ENCODE measurements at regions not wholly inside any gene's neighbourhood (a gene's known extent, or its start where the extent isn't known, plus 50 kb on each side); places are given as distances from the start of the nearest gene placed in this dataset.
"Not testable (repeated sequence)": the region's sequence is repeated elsewhere in the genome, so short reads cannot be mapped to it uniquely, and the experiment has no call there.

- Histone ChIP-seq H3K4me2 (no peak overlapping the region), H3K36me3 (ENCODE audit: insufficient read depth) (no peaks in the 10 kb centered on the region), H2AFZ (ENCODE audit: low read depth) (no peak overlapping the region), H3K4me1 (ENCODE audit: low read depth, poor library complexity, severe bottlenecking) (no peaks in the 10 kb centered on the region), H3K27me3 (ENCODE audit: insufficient read depth, low read depth) (no peaks in the 10 kb centered on the region), H3K9ac (no peak overlapping the region), H4K20me1 (ENCODE audit: insufficient read depth) (no peaks in the 10 kb centered on the region), H3K27ac (no peak overlapping the region), H3K4me3 (IDR thresholded peaks at IDR 0.05; ENCODE audit: insufficient read depth, low read depth, low read length) (no peak overlapping the region), H3K79me2 (ENCODE audit: insufficient read depth, low read depth) (no peaks in the 10 kb centered on the region)
- TF ChIP-seq, protein P1, sequence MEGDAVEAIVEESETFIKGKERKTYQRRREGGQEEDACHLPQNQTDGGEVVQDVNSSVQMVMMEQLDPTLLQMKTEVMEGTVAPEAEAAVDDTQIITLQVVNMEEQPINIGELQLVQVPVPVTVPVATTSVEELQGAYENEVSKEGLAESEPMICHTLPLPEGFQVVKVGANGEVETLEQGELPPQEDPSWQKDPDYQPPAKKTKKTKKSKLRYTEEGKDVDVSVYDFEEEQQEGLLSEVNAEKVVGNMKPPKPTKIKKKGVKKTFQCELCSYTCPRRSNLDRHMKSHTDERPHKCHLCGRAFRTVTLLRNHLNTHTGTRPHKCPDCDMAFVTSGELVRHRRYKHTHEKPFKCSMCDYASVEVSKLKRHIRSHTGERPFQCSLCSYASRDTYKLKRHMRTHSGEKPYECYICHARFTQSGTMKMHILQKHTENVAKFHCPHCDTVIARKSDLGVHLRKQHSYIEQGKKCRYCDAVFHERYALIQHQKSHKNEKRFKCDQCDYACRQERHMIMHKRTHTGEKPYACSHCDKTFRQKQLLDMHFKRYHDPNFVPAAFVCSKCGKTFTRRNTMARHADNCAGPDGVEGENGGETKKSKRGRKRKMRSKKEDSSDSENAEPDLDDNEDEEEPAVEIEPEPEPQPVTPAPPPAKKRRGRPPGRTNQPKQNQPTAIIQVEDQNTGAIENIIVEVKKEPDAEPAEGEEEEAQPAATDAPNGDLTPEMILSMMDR (conservative IDR thresholded peaks at IDR 0.05; ENCODE audit: low read depth, low read length): peak; percentile 39
Observed at GRCh38 chr6:86192123-86192522, 549.4 kb upstream of the SYNCRIP start.

GRCh38 chr6:86175149-86175548 lies 532.5 kb upstream of the SYNCRIP start:
- not testable (repeated sequence) for H3K4me2 ChIP-seq; H3K79me2 ChIP-seq (ENCODE audit: insufficient read depth, low read depth); H3K36me3 ChIP-seq (ENCODE audit: insufficient read depth); H3K27me3 ChIP-seq (ENCODE audit: insufficient read depth, low read depth); H2AFZ ChIP-seq (ENCODE audit: low read depth); H4K20me1 ChIP-seq (ENCODE audit: insufficient read depth); H3K27ac ChIP-seq; H3K9ac ChIP-seq; H3K4me1 ChIP-seq (ENCODE audit: low read depth, poor library complexity, severe bottlenecking); H3K4me3 ChIP-seq (IDR thresholded peaks at IDR 0.05; ENCODE audit: insufficient read depth, low read depth, low read length)

DNA sequence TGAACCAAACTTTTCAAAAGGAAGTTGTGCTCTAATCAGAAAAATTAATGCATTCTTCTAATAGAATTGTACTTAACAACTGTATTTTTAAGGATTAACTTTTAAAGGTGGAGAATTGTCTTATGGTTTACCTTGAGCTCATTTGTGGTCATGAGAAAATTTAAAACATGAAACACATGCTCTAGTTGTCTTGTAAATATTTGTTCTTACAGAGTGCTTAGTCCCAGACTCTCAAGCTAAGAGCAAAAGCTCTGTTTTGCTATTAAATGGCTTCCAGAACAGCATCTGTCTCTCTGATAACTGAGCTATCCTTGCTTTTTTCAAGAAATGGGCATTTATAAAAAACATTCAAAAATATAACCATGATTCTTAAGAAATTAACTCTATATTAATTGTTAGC lies 512.2 kb upstream of the SYNCRIP start:
- Histone ChIP-seq H4K20me1 (ENCODE audit: insufficient read depth) (no peaks in the 10 kb centered on the region), H3K27me3 (ENCODE audit: insufficient read depth, low read depth) (no peaks in the 10 kb centered on the region), H3K4me3 (IDR thresholded peaks at IDR 0.05; ENCODE audit: insufficient read depth, low read depth, low read length) (no peak overlapping the region), H3K4me2 (no peak overlapping the region), H3K27ac (no peak overlapping the region), H3K36me3 (ENCODE audit: insufficient read depth) (no peaks in the 10 kb centered on the region), H2AFZ (ENCODE audit: low read depth) (no peak overlapping the region), H3K9ac (no peak overlapping the region), H3K79me2 (ENCODE audit: insufficient read depth, low read depth) (no peaks in the 10 kb centered on the region), H3K4me1 (ENCODE audit: low read depth, poor library complexity, severe bottlenecking) (no peaks in the 10 kb centered on the region)
- TF ChIP-seq, protein P1 (conservative IDR thresholded peaks at IDR 0.05; ENCODE audit: low read depth, low read length): no peak

DNA sequence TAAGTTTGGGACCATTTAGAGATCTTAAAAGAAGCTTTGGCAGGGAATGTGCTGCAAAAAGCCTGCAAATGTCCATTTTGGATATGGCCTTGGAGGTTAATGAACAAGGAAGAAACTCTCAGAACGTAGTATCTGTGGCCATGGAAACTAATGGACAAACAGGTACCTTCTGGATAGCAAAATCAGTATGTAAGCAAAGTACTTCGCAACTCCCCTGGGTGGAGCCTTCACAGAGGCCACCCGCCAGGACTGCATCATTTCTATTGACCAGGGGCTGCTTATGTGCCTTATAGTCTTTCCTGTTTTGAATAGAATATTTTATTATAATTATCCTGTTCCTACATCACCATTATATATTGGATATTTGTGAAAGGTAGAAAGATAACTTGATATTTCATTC lies 510.8 kb upstream of the SYNCRIP start:
- Histone ChIP-seq H3K4me1 (ENCODE audit: low read depth, poor library complexity, severe bottlenecking) (no peaks in the 10 kb centered on the region), H3K27ac (no peak overlapping the region), H2AFZ (ENCODE audit: low read depth) (no peak overlapping the region), H3K79me2 (ENCODE audit: insufficient read depth, low read depth) (no peaks in the 10 kb centered on the region), H3K4me3 (IDR thresholded peaks at IDR 0.05; ENCODE audit: insufficient read depth, low read depth, low read length) (no peak overlapping the region), H3K27me3 (ENCODE audit: insufficient read depth, low read depth) (no peaks in the 10 kb centered on the region), H3K9ac (no peak overlapping the region), H3K36me3 (ENCODE audit: insufficient read depth) (no peaks in the 10 kb centered on the region), H4K20me1 (ENCODE audit: insufficient read depth) (no peaks in the 10 kb centered on the region), H3K4me2 (no peak overlapping the region)
- TF ChIP-seq, protein P1 (conservative IDR thresholded peaks at IDR 0.05; ENCODE audit: low read depth, low read length): no peak

DNA sequence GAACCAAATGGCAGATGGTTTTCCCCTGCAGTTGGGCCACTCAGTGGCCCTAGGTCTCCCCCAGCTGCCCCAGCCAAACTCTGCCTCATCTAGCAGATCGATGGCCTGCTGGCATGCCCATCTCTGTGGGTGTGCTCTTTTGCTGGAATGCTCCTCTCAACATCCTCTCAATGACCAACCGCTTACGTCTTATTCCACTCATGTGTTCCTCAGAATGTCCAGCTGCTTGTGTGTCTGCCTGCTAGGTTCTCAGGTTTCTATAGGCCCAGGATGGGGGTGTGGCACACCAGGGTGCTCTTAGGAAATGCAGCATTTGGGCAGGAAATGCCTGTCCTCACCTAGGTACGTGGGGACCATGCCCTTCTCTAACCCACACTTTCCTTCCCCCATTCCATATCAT lies 509.9 kb upstream of the SYNCRIP start:
- Histone ChIP-seq H3K4me3 (IDR thresholded peaks at IDR 0.05; ENCODE audit: insufficient read depth, low read depth, low read length) (no peak overlapping the region), H2AFZ (ENCODE audit: low read depth) (no peak overlapping the region)
- TF ChIP-seq, protein P1 (conservative IDR thresholded peaks at IDR 0.05; ENCODE audit: low read depth, low read length): no peak

More for the DNA sequence above, 509.9 kb upstream of the SYNCRIP start:
- no peaks in the 10 kb centered on the region for H4K20me1 ChIP-seq (ENCODE audit: insufficient read depth)
- no peak overlapping the region for H3K9ac ChIP-seq
- H3K27me3 ChIP-seq (ENCODE audit: insufficient read depth, low read depth): no peaks in the 10 kb centered on the region
- H3K4me2 ChIP-seq: no peak overlapping the region
- no peak overlapping the region for H3K27ac ChIP-seq
- no peaks in the 10 kb centered on the region for H3K4me1 ChIP-seq (ENCODE audit: low read depth, poor library complexity, severe bottlenecking)
- no peaks in the 10 kb centered on the region for H3K36me3 ChIP-seq (ENCODE audit: insufficient read depth)
- H3K79me2 ChIP-seq (ENCODE audit: insufficient read depth, low read depth): no peaks in the 10 kb centered on the region

Data from KMS-11 (cell line).